Lung (tissue), 11 donors: ENCODE measurements at regions not wholly inside any gene's neighbourhood (a gene's known extent, or its start where the extent isn't known, plus 50 kb on each side); places are given as distances from the start of the nearest gene placed in this dataset.
A peak's percentile ranks its signal among the peaks of the same experiment; 100 is the strongest.

Experiments
- ATAC-seq: fragments of 200-7000 bp; cut with Tn5 transposase; one replicate; pipeline ENCODE4 v1.9.1; 2020; ENCODE audit warnings: moderate number of reproducible peaks; ENCODE audit not compliant: insufficient read depth, low FRiP score
- DNase-seq, 3 donors: peaks; one replicate each; pipeline ENCODE4 v3.0.0-alpha.2; 2013 to 2017
- H3K27ac ChIP-seq, 2 donors: one replicate each; pipeline ENCODE4 v1.5.1; 2013; ENCODE audit warnings: mild to moderate bottlenecking in 2 of 2, moderate library complexity in 2 of 2, control low read depth in 1 of 2, inconsistent platforms in 1 of 2, low read depth in 1 of 2, low read length in 1 of 2
- H3K27me3 ChIP-seq, 3 donors: one replicate each; pipeline ENCODE4 v1.5.1; 2013; ENCODE audit warnings: low read length in 2 of 3; ENCODE audit not compliant: control insufficient read depth in 3 of 3, insufficient read depth in 3 of 3
- H3K36me3 ChIP-seq, 4 donors: one replicate each; pipeline ENCODE4 v1.5.1; 2013; ENCODE audit warnings: low read length in 4 of 4, mild to moderate bottlenecking in 1 of 4, moderate library complexity in 1 of 4; ENCODE audit not compliant: control insufficient read depth in 4 of 4, insufficient read depth in 4 of 4
- H3K4me1 ChIP-seq, 5 donors: one replicate each; pipeline ENCODE4 v1.5.1; 2013; ENCODE audit warnings: low read length in 5 of 5, mild to moderate bottlenecking in 2 of 5, moderate library complexity in 1 of 5; ENCODE audit not compliant: control insufficient read depth in 5 of 5, insufficient read depth in 5 of 5
- H3K4me3 ChIP-seq: one replicate; pipeline ENCODE4 v1.5.1; 2013; ENCODE audit warnings: mild to moderate bottlenecking, control low read depth, moderate library complexity
- H3K9ac ChIP-seq, 2 donors: one replicate each; pipeline ENCODE4 v1.5.1; 2013; ENCODE audit warnings: low read length in 2 of 2, control low read depth in 1 of 2; ENCODE audit not compliant: insufficient read depth in 1 of 2
- H3K9me3 ChIP-seq, 4 donors: one replicate each; pipeline ENCODE4 v1.5.1; 2013; ENCODE audit warnings: low read length in 3 of 4, mild to moderate bottlenecking in 1 of 4, moderate library complexity in 1 of 4; ENCODE audit not compliant: control insufficient read depth in 4 of 4, insufficient read depth in 3 of 4
- CTCF ChIP-seq: IDR thresholded peaks from 2 replicates; pipeline ENCODE4 v1.5.1; 2012; ENCODE audit warnings: mild to moderate bottlenecking; ENCODE audit errors: control extremely low read depth, extremely low read depth
- WGBS, 2 donors: extraction: QIAGEN DNeasy Blood & Tissue Kit; methylation state at CpG; one replicate each; pipeline ENCODE4 v1.1.7; 2013; 5-methylcytosine and 5-hydroxymethylcytosine counted together
- donor health status: control.
- donor health status: control.
- donor health status: Bipolar disorder and iron deficiency.
- donor health status: healthy.
- donor health status: DM: yes; HTN: yes; CAD: no.

GRCh38 chr13:47846886-47847285 lies 154.2 kb downstream of the SUCLA2 start:
- H3K9me3 ChIP-seq = no peaks in the 10 kb centered on the region
- TF ChIP-seq CTCF = no peak
- no peak overlapping the region for H3K27ac ChIP-seq
- H3K27me3 ChIP-seq = no peaks in the 10 kb centered on the region
- no peaks in the 10 kb centered on the region for H3K36me3 ChIP-seq
- no peak for ATAC-seq
- no peak overlapping the region for H3K4me3 ChIP-seq
- H3K4me1 ChIP-seq = no peaks in the 10 kb centered on the region
- no peak for DNase-seq
- 79 to 80% methylated on average over 4 of the region's 4 CpGs for WGBS, 2 donors
- no peak overlapping the region for H3K9ac ChIP-seq

- Histone ChIP-seq H3K27ac (no peak overlapping the region), H3K9me3 (no peaks in the 10 kb centered on the region), H3K9ac (no peak overlapping the region), H3K4me3 (no peak overlapping the region), H3K36me3 (no peaks in the 10 kb centered on the region), H3K4me1 (no peaks in the 10 kb centered on the region), H3K27me3 (no peaks in the 10 kb centered on the region)
- WGBS, 2 donors = 100% methylated on average over 1 of the region's 1 CpG
- no peak for TF ChIP-seq CTCF
- DNase-seq = no peak
- ATAC-seq = no peak
Observed at GRCh38 chr13:47845981-47846380, 155.1 kb downstream of the SUCLA2 start.

- Histone ChIP-seq H3K4me3 (no peak overlapping the region), H3K27ac (no peak overlapping the region), H3K27me3 (no peaks in the 10 kb centered on the region), H3K4me1 (no peaks in the 10 kb centered on the region), H3K36me3 (no peaks in the 10 kb centered on the region), H3K9ac (no peak overlapping the region), H3K9me3 (no peaks in the 10 kb centered on the region)
- ATAC-seq (no peak), DNase-seq (peak in 1 of 3 donors; percentile 3)
- 76 to 79% methylated on average over 4 of the region's 4 CpGs for WGBS, 2 donors
- no peak for TF ChIP-seq CTCF
Observed at GRCh38 chr13:47843005-47843404, 158.1 kb downstream of the SUCLA2 start.

GRCh38 chr13:47841151-47841550 lies 159.9 kb downstream of the SUCLA2 start:
- no peaks in the 10 kb centered on the region for H3K4me1 ChIP-seq
- H3K9me3 ChIP-seq = peaks cover 0 to 2% (median 0%) of the 10 kb centered on the region in 4 donors
- no peak for ATAC-seq
- no peak for TF ChIP-seq CTCF
- no peak overlapping the region for H3K4me3 ChIP-seq
- H3K9ac ChIP-seq = no peak overlapping the region
- no peaks in the 10 kb centered on the region for H3K27me3 ChIP-seq
- WGBS, 2 donors = 68 to 77% methylated on average over 4 of the region's 4 CpGs
- no peaks in the 10 kb centered on the region for H3K36me3 ChIP-seq
- peak in 1 of 3 donors; percentile 45 for DNase-seq
- no peak overlapping the region for H3K27ac ChIP-seq
